Left cardiac atrium (tissue), 4 donors: ENCODE measurements at regions not wholly inside any gene's neighbourhood (a gene's known extent, or its start where the extent isn't known, plus 50 kb on each side); places are given as distances from the start of the nearest gene placed in this dataset.
"Not testable (repeated sequence)": the region's sequence is repeated elsewhere in the genome, so short reads cannot be mapped to it uniquely, and the experiment has no call there.

ENCODE experiments used
- ATAC-seq, 2 donors: fragments of 200-7000 bp; cut with Tn5 transposase; one replicate each; pipeline ENCODE4 v1.9.1; 2020; ENCODE audit warnings: mild to moderate bottlenecking in 2 of 2, moderate library complexity in 2 of 2
- DNase-seq: peaks from one replicate; pipeline ENCODE4 v3.0.0-alpha.2; 2020
- intact Hi-C, 2 donors: fragments of 100-400 bp; cut with DNase I; formaldehyde crosslinking; loops; one replicate each; pipeline versions ENCODE4 v1.14.1 to v1.15.1; 2022 to 2023
- donor health status: DM: no; HTN: yes; CAD: no.
- donor health status: DM: no; HTN: yes; CAD: no; lungs with severe emphysema.
- donor health status: DM: yes; HTN: yes; CAD: no.
- donor health status: Dilated cardiomyopathy.

DNA sequence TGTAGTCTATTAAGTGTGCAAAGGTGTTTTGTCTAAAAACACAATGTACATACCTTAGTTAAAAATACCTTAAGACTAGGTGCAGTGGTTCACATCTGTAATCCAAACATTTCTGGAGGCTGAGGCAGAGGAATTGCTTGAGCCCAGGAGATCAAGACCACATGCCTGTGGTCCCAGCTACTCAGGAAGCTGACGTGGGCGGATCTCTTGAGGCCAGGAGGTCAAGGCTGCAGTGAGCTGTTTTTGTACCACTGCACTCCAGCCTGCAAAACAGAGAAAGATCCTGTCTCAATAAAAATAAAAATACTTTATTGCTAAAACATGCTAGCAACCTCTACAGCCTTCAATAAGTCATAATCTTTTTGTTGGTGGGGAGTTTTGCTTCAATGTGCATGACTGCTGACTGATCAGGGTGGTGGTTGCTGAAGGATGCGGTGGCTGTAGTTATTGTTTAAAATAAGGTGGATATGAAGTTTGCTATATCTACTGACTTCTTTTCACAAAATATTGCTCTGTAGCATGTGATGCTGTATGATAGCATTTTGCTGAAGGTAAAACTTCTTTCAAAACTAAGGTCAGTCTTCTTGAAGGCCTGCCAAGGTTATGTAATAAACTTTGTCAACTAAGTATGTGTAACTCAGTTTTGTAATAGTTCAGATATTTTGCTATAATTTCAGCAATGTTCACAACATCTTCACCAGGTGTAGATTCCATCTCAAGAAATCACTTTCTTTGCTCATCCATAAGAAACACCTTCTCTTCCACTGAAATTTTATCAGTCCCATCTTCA, 1238.0 kb upstream of the NRXN1 start:
- intact Hi-C loops = no loop called here
- ATAC-seq (no peak), DNase-seq (no peak)

DNA sequence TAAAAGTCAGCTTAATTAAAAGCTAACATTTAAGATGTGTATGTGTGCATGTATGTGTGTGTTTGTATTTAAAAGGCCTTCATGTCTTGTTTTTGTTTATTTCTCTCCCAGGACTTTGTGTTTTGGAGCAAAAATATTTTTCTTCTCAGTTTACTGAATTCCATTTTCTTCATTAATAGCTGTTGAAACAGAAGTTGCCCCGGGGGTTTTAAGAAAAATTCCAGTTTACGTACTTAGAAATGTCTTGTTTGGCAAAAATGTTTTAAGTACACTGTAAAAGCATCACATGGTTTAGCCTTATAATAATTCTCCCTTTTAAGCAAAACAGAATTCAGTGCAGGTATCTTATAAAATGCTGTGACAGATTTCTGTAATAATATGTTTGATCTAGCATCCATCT, 1233.0 kb upstream of the NRXN1 start:
- DNase-seq = no peak
- intact Hi-C loops = no loop called here
- no peak for ATAC-seq

GRCh38 chr2:52264488-52264887, 1232.6 kb upstream of the NRXN1 start:
- no peak for ATAC-seq
- no peak for DNase-seq
- intact Hi-C loops = no loop called here

- intact Hi-C loops = no loop called here
- no peak for ATAC-seq
- no peak for DNase-seq
These were observed 1229.0 kb upstream of the NRXN1 start for GRCh38 chr2:52260904-52261303.

- intact Hi-C loops, ATAC-seq, DNase-seq: not testable (repeated sequence)
These were observed 1227.0 kb upstream of the NRXN1 start for GRCh38 chr2:52258967-52259366.

- DNase-seq (no peak), ATAC-seq (no peak)
- intact Hi-C loops = no loop called here
These were observed 1226.1 kb upstream of the NRXN1 start for GRCh38 chr2:52258038-52258437.

DNA sequence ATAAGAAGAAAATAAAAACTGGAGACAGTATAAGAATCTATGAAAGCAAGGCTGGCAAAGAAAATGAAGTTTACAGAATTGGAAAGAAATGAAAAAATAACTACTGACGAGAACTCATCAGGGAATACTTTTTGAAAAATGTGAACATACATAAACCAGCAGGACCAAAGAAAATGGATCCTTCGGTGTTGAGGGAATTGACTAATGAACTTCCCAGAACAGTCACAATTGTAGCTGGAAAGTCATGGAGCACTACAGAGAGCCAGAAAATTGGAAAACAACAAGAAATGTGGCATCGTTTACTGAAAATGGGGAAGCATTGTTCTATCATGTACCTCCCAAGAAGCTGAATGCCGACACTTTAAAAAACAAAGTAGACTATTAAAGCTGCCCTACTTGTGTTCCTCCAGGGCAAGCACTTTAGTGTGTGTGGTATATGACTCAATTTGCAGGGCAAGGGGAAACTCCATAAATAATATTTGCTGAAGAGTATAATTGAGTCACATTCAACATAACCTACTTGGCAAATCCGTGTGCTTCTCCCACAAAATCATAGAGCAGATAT, 1221.6 kb upstream of the NRXN1 start:
- no peak for DNase-seq
- intact Hi-C loops = no loop called here
- ATAC-seq = no peak

DNA sequence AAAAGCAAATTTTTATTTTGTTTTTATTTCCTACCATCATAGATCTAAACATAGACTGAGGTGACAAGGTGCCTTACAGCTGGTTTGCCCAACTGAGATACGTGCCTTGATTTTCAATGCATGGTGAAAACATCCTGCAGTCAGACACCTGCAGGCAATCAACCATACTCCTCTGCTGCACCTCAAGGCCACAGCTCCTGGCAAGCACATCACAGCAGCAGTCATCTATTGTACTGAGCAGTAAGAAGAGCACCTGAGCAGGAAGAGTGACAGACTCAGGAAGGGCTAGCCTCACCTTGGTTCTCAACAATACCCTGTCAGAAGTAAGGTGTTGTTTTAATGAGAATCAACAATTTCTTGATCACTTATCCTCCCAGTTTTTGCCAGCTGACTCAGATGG, 1206.8 kb upstream of the NRXN1 start:
- intact Hi-C loops = no loop called here
- DNase-seq (no peak), ATAC-seq (no peak)

DNA sequence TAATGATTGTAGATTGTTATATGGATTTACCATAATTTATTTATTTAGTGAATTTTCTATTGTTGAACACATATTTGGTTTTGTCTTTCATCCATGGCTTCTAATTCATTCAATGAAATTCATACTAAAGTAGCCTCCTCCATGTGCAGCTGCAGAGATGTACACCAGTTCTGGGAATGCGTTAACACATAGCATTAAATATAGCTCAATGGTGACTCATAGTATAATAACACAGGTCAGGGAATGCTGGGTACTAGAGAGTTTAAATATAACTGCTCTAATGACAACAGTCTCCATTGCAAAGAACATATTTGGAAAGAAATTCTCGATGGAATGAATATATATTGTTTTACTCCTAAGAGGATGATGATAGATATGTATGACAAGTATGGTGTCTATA, 1190.2 kb upstream of the NRXN1 start:
- ATAC-seq (no peak), DNase-seq (no peak)
- intact Hi-C loops = no loop called here

GRCh38 chr2:52220393-52220792, 1188.5 kb upstream of the NRXN1 start:
- intact Hi-C loops = no loop called here
- ATAC-seq = no peak
- no peak for DNase-seq

GRCh38 chr2:52210611-52211010, 1178.7 kb upstream of the NRXN1 start:
- intact Hi-C loops = no loop called here
- no peak for ATAC-seq
- no peak for DNase-seq

GRCh38 chr2:52210161-52210560, 1178.2 kb upstream of the NRXN1 start:
- no peak for DNase-seq
- ATAC-seq = no peak
- intact Hi-C loops = no loop called here

- ATAC-seq = no peak
- intact Hi-C loops = no loop called here
- DNase-seq = no peak
These were observed 1162.4 kb upstream of the NRXN1 start for GRCh38 chr2:52194342-52194741.

GRCh38 chr2:52193804-52194203, 1161.9 kb upstream of the NRXN1 start:
- ATAC-seq (no peak), DNase-seq (no peak)
- intact Hi-C loops = no loop called here

DNA sequence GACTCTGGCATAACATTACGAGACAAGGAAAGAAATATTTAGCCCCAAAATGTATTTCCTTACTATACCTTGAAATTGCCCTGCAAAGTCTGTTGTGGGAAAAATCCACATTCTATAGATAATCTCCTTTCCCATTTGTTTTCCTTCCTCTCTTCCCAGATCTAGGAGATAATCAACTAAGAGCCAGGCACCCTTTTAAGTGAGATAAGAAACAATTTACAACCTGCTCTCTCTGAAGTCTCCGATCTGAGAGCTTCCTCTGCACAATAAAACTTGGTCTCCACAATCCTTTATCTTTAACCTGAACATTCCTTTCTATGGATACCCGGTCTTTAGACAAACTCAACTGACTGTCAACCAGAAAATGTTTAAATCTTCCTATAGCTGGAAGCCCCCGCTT, 1160.7 kb upstream of the NRXN1 start:
- intact Hi-C loops = no loop called here
- DNase-seq (no peak), ATAC-seq (no peak)

DNA sequence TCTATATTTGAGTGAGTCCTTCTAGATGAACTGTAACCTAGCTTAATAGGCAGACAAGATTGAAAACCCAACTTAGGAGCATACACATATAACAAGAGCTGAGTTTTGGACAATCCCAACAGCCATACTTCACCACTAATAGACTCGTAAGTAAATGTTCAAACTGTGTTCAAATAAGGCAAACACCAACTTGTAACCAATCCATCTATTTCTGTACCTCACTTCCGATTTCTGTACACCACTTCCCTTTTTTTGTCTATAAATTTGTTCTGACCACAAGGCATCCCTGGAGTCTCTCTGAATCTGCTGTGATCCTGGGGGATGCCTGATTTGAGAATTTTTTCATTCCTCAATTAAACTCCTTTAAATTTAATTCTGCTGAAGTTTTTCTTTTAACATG, 1149.1 kb upstream of the NRXN1 start:
- intact Hi-C loops = no loop called here
- ATAC-seq = no peak
- no peak for DNase-seq

- intact Hi-C loops = no loop called here
- DNase-seq (no peak), ATAC-seq (no peak)
These were observed 1146.9 kb upstream of the NRXN1 start for GRCh38 chr2:52178845-52179244.

DNA sequence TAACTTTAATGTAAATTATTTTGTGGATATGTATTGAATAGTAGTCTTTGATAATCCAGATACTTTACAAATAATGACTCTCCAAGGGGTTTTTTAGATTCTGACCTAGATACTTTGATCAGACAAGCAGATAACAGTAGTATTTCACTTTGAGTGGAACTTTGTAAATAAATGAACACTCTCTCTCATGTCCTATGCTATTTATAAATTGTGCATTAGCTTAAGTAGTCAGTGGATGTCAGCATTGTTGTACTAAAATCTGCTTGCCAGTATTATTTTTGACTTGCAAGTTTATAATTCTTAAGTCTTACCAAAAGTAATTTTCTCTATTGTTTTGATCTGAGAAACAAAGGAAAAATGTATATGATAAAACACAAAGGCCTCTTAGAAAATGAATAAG, 1113.1 kb upstream of the NRXN1 start:
- no peak for ATAC-seq
- intact Hi-C loops = no loop called here
- no peak for DNase-seq

DNA sequence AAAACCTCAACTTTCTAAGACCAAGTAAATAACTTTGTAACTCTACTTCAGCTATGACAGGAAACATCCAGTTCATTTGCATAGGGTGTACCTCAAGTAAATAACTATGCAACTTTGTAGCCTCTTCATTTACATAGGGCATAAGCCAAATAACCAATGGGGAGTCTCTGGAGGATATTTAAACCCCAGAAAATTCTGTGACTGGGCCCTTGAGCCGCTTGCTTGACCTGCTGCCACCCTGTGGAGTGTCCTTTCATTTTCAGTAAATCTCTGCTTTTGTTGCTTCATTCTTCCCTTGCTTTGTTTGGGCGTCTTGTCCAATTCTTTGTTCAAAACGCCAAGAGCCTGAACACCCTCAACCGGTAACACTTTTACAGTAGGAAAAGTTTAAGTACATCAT, 1112.7 kb upstream of the NRXN1 start:
- ATAC-seq = no peak
- no peak for DNase-seq
- intact Hi-C loops = no loop called here

DNA sequence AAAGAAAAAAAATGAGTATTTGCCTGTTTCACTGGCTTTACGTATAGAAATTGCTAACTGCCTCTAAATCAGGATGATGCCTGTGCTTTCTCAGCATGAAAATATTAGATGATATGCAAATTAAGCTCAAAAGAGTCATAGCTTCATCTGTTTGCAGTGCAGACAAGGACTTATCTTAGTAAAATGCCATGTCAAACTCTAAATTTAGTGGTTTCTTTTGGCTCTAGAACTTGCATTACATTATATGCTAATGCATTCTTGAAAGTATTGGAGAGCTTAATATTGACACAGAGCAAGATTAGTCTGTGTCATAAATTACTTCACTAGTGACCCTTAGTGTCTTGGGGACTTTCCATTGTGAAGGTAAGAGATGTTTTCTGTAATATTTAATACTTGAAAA, 1109.1 kb upstream of the NRXN1 start:
- intact Hi-C loops = no loop called here
- DNase-seq (no peak), ATAC-seq (no peak)

DNA sequence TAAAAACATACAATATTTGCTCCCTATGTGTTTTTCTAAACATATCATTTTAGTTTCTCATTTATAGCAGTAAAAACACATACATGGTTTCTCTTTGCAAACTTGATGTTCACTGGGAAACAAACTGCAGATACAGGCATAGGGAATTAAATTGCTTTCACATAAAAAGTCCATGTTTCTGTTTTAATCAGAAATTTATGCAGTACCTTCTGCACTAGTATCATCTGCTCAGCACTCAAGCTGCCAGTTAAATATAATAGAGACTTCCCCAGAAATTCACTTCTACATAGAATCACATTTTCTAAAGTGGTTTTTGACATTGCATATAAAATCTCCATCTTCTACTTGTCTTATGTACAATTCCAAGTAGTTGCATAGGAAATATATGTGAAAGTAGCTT, 1107.3 kb upstream of the NRXN1 start:
- ATAC-seq (no peak), DNase-seq (no peak)
- intact Hi-C loops = no loop called here
